ENCODE measurements at regions not wholly inside any gene's neighbourhood (a gene's known extent, or its start where the extent isn't known, plus 50 kb on each side); places are given as distances from the start of the nearest gene placed in this dataset.

- DNase-seq: peak; percentile 31
These were observed 53.6 kb upstream of the DYNC1I1 start for GRCh38 chr7:95718577-95719410.

DNA sequence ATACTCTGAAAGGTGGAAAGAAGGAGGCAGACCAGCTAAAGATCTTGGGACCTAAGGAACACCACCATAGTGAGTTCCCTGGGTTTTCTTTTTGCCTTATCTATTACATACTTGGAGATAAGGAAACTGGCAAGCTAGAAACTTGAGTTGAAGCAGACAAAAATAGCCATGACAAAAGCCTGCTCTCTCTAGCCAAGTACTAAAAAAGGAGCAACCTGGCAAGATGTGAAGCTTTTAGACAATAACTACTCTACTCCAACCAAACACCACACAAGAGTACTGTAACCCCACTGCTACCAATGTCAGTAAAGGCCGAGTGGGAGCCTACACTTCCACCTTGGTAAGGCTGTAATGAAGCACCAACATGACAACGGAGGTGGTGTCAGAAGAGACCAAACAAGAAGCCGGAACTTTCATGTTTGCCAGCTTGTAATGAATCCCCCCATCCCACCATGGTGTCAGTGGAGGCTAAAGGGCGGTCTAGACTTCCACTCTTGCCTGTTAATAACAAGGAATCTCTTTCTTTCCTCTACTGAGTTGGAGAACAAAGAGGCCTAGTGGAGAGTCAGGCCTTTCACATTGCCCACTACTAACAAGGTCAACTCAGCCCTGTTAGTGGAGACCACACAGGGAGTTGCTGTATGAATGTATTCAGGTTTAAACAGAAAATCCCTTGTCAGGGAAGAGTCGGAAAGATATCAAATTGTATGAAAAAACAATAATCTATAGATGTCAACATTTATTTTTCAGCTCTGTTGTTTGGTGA, 55.8 kb upstream of the DYNC1I1 start:
- no peak for DNase-seq

GRCh38 chr7:95715274-95715673, 57.1 kb upstream of the DYNC1I1 start:
- DNase-seq: no peak

DNA sequence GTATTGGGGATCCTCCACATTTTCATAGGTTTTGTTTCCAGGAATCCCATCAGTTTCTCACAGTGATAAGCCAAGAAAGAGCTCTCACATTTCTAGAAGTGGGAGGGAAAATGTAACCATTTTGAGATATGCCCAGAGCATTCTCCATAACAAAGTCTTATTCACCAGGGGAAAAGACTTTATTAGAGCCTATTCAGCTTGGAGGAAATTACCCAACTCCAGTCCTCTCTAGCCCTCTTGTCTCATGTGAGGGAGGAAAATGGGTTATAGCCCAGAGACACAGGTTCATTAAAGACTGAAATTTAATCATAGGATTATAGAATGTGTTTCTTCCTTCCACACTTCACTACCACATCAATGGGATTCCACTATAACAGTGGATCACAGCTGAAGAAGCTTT, 61.6 kb upstream of the DYNC1I1 start:
- DNase-seq: no peak

GRCh38 chr7:95700917-95701316, 71.4 kb upstream of the DYNC1I1 start:
- no peak for DNase-seq

GRCh38 chr7:95694334-95694733, 78.0 kb upstream of the DYNC1I1 start:
- DNase-seq: no peak

DNA sequence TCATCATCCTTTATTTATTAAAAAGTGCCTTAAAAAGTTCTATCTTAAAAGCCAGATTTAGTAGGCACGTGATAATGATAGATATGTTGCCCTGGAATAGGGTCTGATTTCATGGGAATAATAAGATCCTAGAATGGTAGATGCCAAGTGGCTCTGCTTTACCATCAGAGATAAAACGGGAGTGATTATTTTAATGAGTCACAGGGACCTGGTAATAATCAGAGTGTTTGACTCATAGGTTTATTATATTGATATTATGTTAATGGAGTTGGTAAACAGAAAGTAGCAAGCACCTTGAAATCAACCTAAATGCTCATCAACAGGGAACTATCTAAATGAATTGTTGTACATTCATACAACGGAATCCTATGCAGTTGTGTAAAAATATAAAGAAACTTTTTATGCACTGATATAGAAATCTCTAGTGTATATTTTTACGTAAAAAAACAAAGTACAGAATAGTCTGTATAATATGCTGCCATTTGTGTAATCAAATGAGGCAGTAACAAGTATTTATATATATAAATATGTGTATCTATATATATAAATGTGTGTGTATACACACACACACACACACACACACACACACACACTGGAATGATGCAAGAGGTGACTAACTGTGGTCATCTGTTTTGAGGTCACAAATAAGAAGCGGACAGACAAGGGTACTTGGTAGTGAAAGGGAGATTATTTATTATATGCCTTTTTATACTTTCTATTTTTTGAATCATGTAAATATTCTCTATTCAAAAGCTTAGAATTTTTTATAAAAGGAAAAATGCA, 78.6 kb upstream of the DYNC1I1 start:
- DNase-seq: no peak

DNA sequence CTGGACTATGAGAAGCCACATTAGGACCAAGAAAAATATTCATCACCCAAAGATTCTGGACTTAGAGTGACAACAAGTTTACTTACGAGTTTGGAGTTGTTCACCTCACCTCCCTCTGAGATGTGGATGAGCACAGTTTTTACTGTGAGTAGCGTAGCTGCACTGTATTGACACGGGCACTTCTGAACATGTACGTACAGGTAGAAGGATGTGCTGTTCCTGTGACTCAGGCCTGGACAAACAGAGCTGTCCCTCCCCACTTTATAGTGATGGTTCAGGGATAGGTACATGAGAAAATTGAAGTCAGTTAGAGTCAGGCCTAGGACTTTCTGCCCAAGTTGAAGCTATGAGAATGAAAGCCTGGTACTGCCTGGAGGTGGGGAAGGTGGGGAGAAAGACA, 80.9 kb upstream of the DYNC1I1 start:
- DNase-seq: no peak

- DNase-seq: peak; percentile 50
These were observed 81.9 kb upstream of the DYNC1I1 start for GRCh38 chr7:95690367-95690947.

GRCh38 chr7:95688931-95689495, 83.3 kb upstream of the DYNC1I1 start:
- DNase-seq: no peak

DNA sequence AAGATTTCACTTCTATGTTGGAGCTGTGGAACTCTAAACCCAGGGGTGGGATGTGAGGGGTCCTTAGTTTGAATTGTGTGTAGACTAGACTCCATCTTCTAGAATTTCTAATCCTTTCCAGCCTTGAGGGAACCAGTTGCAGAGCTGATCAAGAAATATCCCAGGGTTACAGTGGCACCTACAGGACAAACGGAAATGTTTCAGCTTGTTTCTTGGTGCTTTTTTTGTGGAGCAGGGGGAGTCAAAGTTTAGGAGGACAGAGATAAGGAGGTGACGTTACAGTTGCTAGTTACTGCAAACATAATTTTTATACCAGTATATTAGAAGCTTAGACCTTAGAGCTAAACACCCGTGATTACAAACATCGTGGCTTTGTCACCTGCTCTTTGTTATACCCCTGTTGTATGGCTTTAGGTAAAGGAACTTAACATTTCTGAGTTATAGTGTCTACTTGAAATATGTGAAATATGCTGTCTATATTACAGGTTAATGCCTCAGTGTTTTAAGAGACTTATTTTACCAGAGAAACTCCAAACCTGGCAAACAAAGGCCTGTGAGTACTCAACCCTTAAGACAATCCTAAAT, 84.5 kb upstream of the DYNC1I1 start:
- DNase-seq: peak; percentile 42

GRCh38 chr7:95686109-95686508, 86.2 kb upstream of the DYNC1I1 start:
- DNase-seq: peak; percentile 77

DNA sequence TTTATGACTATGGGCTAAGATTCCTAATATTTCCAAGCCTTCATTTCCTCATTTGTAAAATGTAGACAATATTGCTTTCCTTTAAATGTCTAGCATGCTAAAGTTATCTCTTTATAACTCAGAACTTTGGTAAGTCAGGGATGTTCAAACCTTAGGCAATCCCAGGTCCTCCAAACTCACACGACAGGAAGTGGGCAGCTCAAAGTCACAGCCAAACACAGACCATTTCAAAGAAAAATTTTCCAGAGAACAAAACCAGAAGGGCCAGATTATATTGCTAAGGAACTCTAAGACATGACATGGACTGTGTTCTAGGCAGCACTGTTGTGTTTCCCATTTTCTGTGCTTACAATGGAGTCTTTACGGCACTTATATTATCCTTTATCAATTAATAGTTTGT, 87.8 kb upstream of the DYNC1I1 start:
- no peak for DNase-seq

DNA sequence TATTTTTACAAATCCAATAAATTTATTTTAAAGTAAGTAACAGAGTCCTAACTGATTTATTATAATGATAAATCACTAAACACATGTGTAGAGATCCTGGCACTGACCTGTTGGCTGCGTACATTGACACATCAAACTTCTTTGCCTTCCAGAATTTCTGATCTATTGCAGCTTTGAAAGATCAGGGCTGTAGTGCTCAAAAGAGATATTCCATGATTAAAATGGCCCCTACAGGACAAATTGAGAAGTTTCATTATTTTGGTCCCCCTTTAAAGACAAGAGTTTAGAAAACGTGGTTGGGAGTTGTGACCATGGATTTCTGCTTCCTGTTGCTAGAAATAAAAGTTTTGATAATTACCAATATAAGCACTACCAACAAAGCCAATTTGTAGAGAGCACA, 87.7 kb upstream of the PDK4 start:
- DNase-seq: no peak

- no peak for DNase-seq
These were observed 86.6 kb upstream of the PDK4 start for GRCh38 chr7:95682913-95683312.

GRCh38 chr7:95676691-95677090, 80.4 kb upstream of the PDK4 start:
- no peak for DNase-seq

GRCh38 chr7:95675632-95676031, 79.3 kb upstream of the PDK4 start:
- no peak for DNase-seq

GRCh38 chr7:95675016-95675415, 78.7 kb upstream of the PDK4 start:
- no peak for DNase-seq

DNA sequence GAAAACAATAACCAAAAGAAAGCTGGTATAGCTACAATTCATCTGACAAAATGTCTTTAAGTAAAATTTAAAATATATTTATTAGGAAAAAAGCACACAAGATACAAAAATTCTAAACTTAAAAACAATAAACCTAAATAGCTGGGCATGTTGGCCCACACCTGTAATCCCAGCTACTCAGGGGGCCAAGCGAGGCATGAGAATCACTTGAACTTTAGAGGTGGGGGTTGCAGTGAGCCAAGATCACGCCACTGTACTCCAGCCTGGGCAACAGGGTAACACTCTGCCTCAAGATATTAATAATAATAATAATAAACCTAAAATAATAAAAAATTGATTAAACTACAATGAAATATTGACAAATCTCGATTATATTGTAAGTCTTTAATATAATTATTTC, 77.8 kb upstream of the PDK4 start:
- no peak for DNase-seq

DNA sequence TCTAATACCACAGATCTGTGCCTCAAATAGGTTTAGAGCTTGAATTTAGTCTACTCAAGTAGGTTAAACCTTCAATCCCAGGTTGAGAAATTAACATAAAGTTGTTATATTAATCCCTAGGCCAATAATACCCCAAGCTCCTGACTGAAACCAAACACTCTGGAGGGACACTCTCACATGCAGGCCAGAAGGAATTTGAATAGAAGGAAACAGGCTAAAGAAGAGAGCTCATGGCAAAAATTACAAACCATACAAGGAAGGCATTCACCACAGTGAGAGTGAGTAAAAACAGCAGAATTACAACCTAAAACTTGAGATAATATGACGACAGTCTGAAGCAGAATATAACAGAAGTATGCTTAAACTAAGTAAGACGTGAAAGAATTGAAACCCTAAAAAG, 76.1 kb upstream of the PDK4 start:
- DNase-seq: no peak

DNA sequence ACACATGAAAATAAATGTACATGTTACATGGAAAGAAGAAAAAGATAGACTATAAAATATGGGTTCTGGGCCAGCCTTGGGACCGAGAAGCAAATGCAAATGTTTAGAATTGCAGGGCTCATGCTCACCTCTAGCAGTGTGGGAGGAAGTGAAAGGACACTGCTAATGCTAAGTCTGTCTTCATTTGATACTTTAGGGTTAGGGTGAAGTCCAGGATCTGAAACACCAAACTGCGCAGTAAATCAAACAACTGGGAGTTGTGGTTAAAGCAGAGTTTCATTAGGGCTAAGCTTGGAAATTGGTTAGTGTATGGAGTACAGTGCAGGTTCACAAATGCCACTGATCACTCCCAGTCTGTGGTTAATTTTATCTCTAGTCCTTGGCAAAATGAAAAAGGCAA, 73.2 kb upstream of the PDK4 start:
- no peak for DNase-seq

DNA sequence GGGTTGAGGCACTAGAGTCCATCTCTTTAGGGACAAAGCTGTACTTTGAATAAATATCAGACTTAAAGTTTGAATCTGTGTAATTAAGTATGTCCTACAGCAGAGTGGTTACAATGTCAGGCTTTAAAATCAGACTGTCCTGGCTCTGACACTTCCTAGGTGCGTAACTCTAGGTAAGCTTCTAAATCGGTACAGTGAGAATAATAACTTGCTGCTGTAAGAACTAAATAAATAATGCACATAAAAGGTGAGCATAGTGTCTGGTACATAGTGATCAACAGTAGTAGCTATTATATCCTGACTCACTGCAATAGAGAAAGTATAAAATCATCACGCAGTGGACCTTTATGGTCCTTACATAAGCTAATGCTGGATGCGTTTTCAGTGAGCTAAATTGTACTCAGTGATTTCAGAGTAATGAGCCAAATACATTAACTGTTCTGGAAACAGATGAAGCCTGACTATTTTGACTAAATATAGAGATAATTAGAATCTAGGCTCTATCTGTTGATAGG, 72.2 kb upstream of the PDK4 start:
- no peak for DNase-seq
